ENCODE measurements at regions not wholly inside any gene's neighbourhood (a gene's known extent, or its start where the extent isn't known, plus 50 kb on each side); places are given as distances from the start of the nearest gene placed in this dataset. TPM values are rescaled to one million over a fixed set of nuclear protein-coding genes. Genes with fewer than 3 reads are reported as not detected.

DNA sequence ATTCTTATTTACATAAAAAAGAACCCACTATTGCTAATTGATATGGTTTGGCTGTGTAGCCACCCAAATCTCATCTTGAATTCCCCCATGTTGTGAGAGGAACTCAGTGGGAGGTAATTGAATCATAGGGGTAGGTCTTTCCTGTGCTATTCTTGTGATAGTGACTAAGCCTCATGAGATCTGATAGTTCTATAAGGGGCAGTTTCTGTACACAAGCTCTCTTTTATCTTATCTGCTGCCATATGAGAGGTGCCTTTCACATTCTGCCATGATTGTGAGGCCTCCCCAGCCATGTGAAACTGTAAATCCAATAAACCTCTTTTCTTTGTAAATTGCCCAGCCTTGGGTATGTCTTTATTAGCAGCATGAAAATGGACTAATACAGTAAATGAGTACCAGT lies 58.2 kb upstream of the PRR16 start:
- DNase-seq (ENCODE audit: low spot score): no peak
- no peak overlapping the region for H3K4me3 ChIP-seq (ENCODE audit: low read depth, low read length, poor library complexity, severe bottlenecking)
- ChIA-PET POLR2A (no interaction called here), CTCF (ENCODE audit: unreplicated experiment) (interaction anchor here (0.6 kb wide), 1 partner anchor 24 kb away, joined by 3 read pairs; no protein-coding TSS in a partner anchor)
- no peaks in the 10 kb centered on the region for H3K36me3 ChIP-seq (ENCODE audit: insufficient read depth, low read length)
- no peak overlapping the region for H3K27ac ChIP-seq (ENCODE audit: low read depth, low read length, poor library complexity, severe bottlenecking)
- intact Hi-C loops (cut with micrococcal nuclease; ENCODE audit: unreplicated experiment): no loop called here
- H3K4me1 ChIP-seq (ENCODE audit: insufficient read depth, low read length, poor library complexity, severe bottlenecking): no peaks in the 10 kb centered on the region
- no peaks in the 10 kb centered on the region for H3K9me2 ChIP-seq (ENCODE audit: insufficient read depth, low read length)
- H3K9me3 ChIP-seq (ENCODE audit: low read length): no peaks in the 10 kb centered on the region
- no peak overlapping the region for H3K4me2 ChIP-seq (ENCODE audit: low read length)
- no peaks in the 10 kb centered on the region for H3K79me2 ChIP-seq (ENCODE audit: insufficient read depth, low read depth, low read length)
- H4K20me1 ChIP-seq (ENCODE audit: insufficient read depth, low read length): no peaks in the 10 kb centered on the region
- no TSS peak for BruUV-seq (replicated peaks)
- H2AFZ ChIP-seq (ENCODE audit: low read length): no peak overlapping the region
- TF ChIP-seq CTCF (conservative IDR thresholded peaks at IDR 0.05; ENCODE audit: low read length) (no peak), EZH2phosphoT487 (IDR thresholded peaks at IDR 0.05; ENCODE audit: borderline replicate concordance, low read depth, low read length) (no peak)

DNA sequence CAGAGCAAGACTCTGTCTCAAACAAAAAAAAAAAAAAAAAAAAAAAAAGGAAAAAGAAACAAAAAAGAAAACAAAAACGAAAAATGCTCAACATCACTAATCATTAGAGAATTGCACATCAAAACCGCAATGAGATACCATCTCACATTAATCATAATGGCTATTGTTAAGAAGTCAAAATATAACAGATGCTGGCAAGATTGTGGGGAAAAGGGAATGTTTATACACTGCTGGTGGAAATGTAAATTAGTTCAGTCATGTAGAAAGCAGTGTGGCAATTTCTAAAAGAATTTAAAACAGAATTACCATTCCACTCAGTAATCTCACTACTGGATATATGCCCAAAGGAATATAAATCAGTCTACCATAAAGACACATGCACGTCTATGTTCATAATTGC lies 50.4 kb upstream of the PRR16 start:
- no peak for DNase-seq (ENCODE audit: low spot score)
- Histone ChIP-seq H3K36me3 (ENCODE audit: insufficient read depth, low read length) (no peaks in the 10 kb centered on the region), H3K27ac (ENCODE audit: low read depth, low read length, poor library complexity, severe bottlenecking) (no peak overlapping the region), H2AFZ (ENCODE audit: low read length) (no peak overlapping the region), H3K9me3 (ENCODE audit: low read length) (no peaks in the 10 kb centered on the region), H3K4me3 (ENCODE audit: low read depth, low read length, poor library complexity, severe bottlenecking) (no peak overlapping the region), H3K9me2 (ENCODE audit: insufficient read depth, low read length) (no peaks in the 10 kb centered on the region), H3K4me2 (ENCODE audit: low read length) (no peak overlapping the region), H3K4me1 (ENCODE audit: insufficient read depth, low read length, poor library complexity, severe bottlenecking) (no peaks in the 10 kb centered on the region), H4K20me1 (ENCODE audit: insufficient read depth, low read length) (no peaks in the 10 kb centered on the region), H3K79me2 (ENCODE audit: insufficient read depth, low read depth, low read length) (no peaks in the 10 kb centered on the region)
- ChIA-PET CTCF (ENCODE audit: unreplicated experiment) (no interaction called here), POLR2A (no interaction called here)
- no TSS peak for BruUV-seq (replicated peaks)
- TF ChIP-seq CTCF (conservative IDR thresholded peaks at IDR 0.05; ENCODE audit: low read length) (no peak), EZH2phosphoT487 (IDR thresholded peaks at IDR 0.05; ENCODE audit: borderline replicate concordance, low read depth, low read length) (no peak)
- intact Hi-C loops (cut with micrococcal nuclease; ENCODE audit: unreplicated experiment): no loop called here

Small RNAs in the stretch of these regions (small RNA-seq; reads per million reads assigned to genes)
- not detected for gene RNU6-718P

All from OCI-LY7 (cell line).